ENCODE measurements at regions not wholly inside any gene's neighbourhood (a gene's known extent, or its start where the extent isn't known, plus 50 kb on each side); places are given as distances from the start of the nearest gene placed in this dataset.

- no peak overlapping the region for H3K9ac ChIP-seq
- no peak for TF ChIP-seq Cebpa-rat (IDR thresholded peaks at IDR 0.05)
- H3K4me1 ChIP-seq = no peaks in the 10 kb centered on the region
- H3K27ac ChIP-seq = no peak overlapping the region
- no peaks in the 10 kb centered on the region for H4K20me1 ChIP-seq
- H3K9me3 ChIP-seq = no peaks in the 10 kb centered on the region
- no peaks in the 10 kb centered on the region for H3K27me3 ChIP-seq
- no peak overlapping the region for H3K4me3 ChIP-seq
- H3K36me3 ChIP-seq = no peaks in the 10 kb centered on the region
- H3K4me2 ChIP-seq = no peak overlapping the region
Observed at GRCh38 chr6:91691449-91691848, 1104.6 kb upstream of the MAP3K7 start.

GRCh38 chr6:91683240-91683639, 1096.4 kb upstream of the MAP3K7 start:
- Histone ChIP-seq H3K36me3 (no peaks in the 10 kb centered on the region), H3K27me3 (no peaks in the 10 kb centered on the region), H3K9me3 (no peaks in the 10 kb centered on the region)

GRCh38 chr6:91681296-91681695, 1094.4 kb upstream of the MAP3K7 start:
- Histone ChIP-seq H3K9ac (no peak overlapping the region), H3K27ac (no peak overlapping the region), H3K4me3 (no peak overlapping the region), H3K9me3 (no peaks in the 10 kb centered on the region), H3K36me3 (no peaks in the 10 kb centered on the region), H4K20me1 (no peaks in the 10 kb centered on the region), H3K4me2 (no peak overlapping the region), H3K4me1 (peaks cover 7% of the 10 kb centered on the region), H3K27me3 (no peaks in the 10 kb centered on the region)
- no peak for TF ChIP-seq Cebpa-rat (IDR thresholded peaks at IDR 0.05)

More at GRCh38 chr6:91683240-91683639, 1096.4 kb upstream of the MAP3K7 start:
- no peaks in the 10 kb centered on the region for H4K20me1 ChIP-seq
- peak overlapping the region; percentile 19; the same call in 1 of the 2 replicates for H3K4me2 ChIP-seq
- no peak overlapping the region for H3K4me3 ChIP-seq
- no peak overlapping the region for H3K9ac ChIP-seq
- TF ChIP-seq Cebpa-rat (IDR thresholded peaks at IDR 0.05) = no peak
- no peak overlapping the region for H3K27ac ChIP-seq
- H3K4me1 ChIP-seq = peaks cover 7% of the 10 kb centered on the region

- no peak overlapping the region for H3K4me3 ChIP-seq
- no peak for TF ChIP-seq Cebpa-rat (IDR thresholded peaks at IDR 0.05)
- H3K9me3 ChIP-seq = no peaks in the 10 kb centered on the region
- no peak overlapping the region for H3K4me2 ChIP-seq
- H3K4me1 ChIP-seq = peaks cover 7% of the 10 kb centered on the region
- H3K36me3 ChIP-seq = no peaks in the 10 kb centered on the region
- H4K20me1 ChIP-seq = no peaks in the 10 kb centered on the region
- no peak overlapping the region for H3K9ac ChIP-seq
- no peaks in the 10 kb centered on the region for H3K27me3 ChIP-seq
- H3K27ac ChIP-seq = no peak overlapping the region
Observed at GRCh38 chr6:91678679-91679446, 1092.0 kb upstream of the MAP3K7 start.

GRCh38 chr6:91672201-91672600, 1085.3 kb upstream of the MAP3K7 start:
- no peaks in the 10 kb centered on the region for H3K9me3 ChIP-seq
- H3K9ac ChIP-seq = no peak overlapping the region
- H3K4me1 ChIP-seq = no peaks in the 10 kb centered on the region
- no peaks in the 10 kb centered on the region for H3K27me3 ChIP-seq
- no peak for TF ChIP-seq Cebpa-rat (IDR thresholded peaks at IDR 0.05)
- H3K36me3 ChIP-seq = no peaks in the 10 kb centered on the region
- no peak overlapping the region for H3K27ac ChIP-seq
- H4K20me1 ChIP-seq = no peaks in the 10 kb centered on the region
- H3K4me2 ChIP-seq = no peak overlapping the region
- H3K4me3 ChIP-seq = no peak overlapping the region

GRCh38 chr6:91669871-91670268, 1083.0 kb upstream of the MAP3K7 start:
- Histone ChIP-seq H3K36me3 (no peaks in the 10 kb centered on the region), H3K9ac (no peak overlapping the region), H3K9me3 (no peaks in the 10 kb centered on the region), H3K4me2 (no peak overlapping the region), H3K27me3 (no peaks in the 10 kb centered on the region), H3K4me3 (no peak overlapping the region), H3K27ac (no peak overlapping the region), H4K20me1 (no peaks in the 10 kb centered on the region), H3K4me1 (no peaks in the 10 kb centered on the region)
- no peak for TF ChIP-seq Cebpa-rat (IDR thresholded peaks at IDR 0.05)

- TF ChIP-seq Cebpa-rat (IDR thresholded peaks at IDR 0.05) = no peak
- Histone ChIP-seq H3K4me1 (no peaks in the 10 kb centered on the region), H3K9me3 (no peaks in the 10 kb centered on the region), H3K27ac (no peak overlapping the region), H3K9ac (no peak overlapping the region), H3K36me3 (no peaks in the 10 kb centered on the region), H4K20me1 (no peaks in the 10 kb centered on the region), H3K27me3 (no peaks in the 10 kb centered on the region), H3K4me3 (no peak overlapping the region), H3K4me2 (no peak overlapping the region)
Observed at GRCh38 chr6:91669154-91669870, 1082.4 kb upstream of the MAP3K7 start.

- Histone ChIP-seq H4K20me1 (no peaks in the 10 kb centered on the region), H3K27ac (no peak overlapping the region), H3K4me2 (no peak overlapping the region), H3K4me3 (no peak overlapping the region), H3K4me1 (no peaks in the 10 kb centered on the region), H3K36me3 (no peaks in the 10 kb centered on the region), H3K9me3 (0 out of 2 replicates have a peak, but pooled peaks cover 5% of the 10 kb centered on the region), H3K27me3 (no peaks in the 10 kb centered on the region), H3K9ac (no peak overlapping the region)
- TF ChIP-seq Cebpa-rat (IDR thresholded peaks at IDR 0.05) = no peak
Observed at GRCh38 chr6:91667596-91667995, 1080.7 kb upstream of the MAP3K7 start.

- H4K20me1 ChIP-seq = no peaks in the 10 kb centered on the region
- no peaks in the 10 kb centered on the region for H3K36me3 ChIP-seq
- no peak overlapping the region for H3K27ac ChIP-seq
- H3K4me3 ChIP-seq = no peak overlapping the region
- no peak overlapping the region for H3K4me2 ChIP-seq
- no peaks in the 10 kb centered on the region for H3K27me3 ChIP-seq
- H3K4me1 ChIP-seq = no peaks in the 10 kb centered on the region
- no peak for TF ChIP-seq Cebpa-rat (IDR thresholded peaks at IDR 0.05)
- no peak overlapping the region for H3K9ac ChIP-seq
- H3K9me3 ChIP-seq = 0 out of 2 replicates have a peak, but pooled peaks cover 5% of the 10 kb centered on the region
Observed at GRCh38 chr6:91664327-91664959, 1077.6 kb upstream of the MAP3K7 start.

GRCh38 chr6:91660893-91661292, 1074.0 kb upstream of the MAP3K7 start:
- no peak overlapping the region for H3K4me3 ChIP-seq
- H3K4me2 ChIP-seq = no peak overlapping the region
- H4K20me1 ChIP-seq = no peaks in the 10 kb centered on the region
- H3K27ac ChIP-seq = no peak overlapping the region
- no peaks in the 10 kb centered on the region for H3K36me3 ChIP-seq
- no peak overlapping the region for H3K9ac ChIP-seq
- 0 out of 2 replicates have a peak, but pooled peaks cover 5% of the 10 kb centered on the region for H3K9me3 ChIP-seq
- TF ChIP-seq Cebpa-rat (IDR thresholded peaks at IDR 0.05) = no peak
- H3K27me3 ChIP-seq = no peaks in the 10 kb centered on the region
- peaks cover 5% of the 10 kb centered on the region; the same call in 1 of the 2 replicates for H3K4me1 ChIP-seq

Measured in BLaER1 (cell line).